ENCODE measurements at regions not wholly inside any gene's neighbourhood (a gene's known extent, or its start where the extent isn't known, plus 50 kb on each side); places are given as distances from the start of the nearest gene placed in this dataset.

- TF ChIP-seq, protein P1, sequence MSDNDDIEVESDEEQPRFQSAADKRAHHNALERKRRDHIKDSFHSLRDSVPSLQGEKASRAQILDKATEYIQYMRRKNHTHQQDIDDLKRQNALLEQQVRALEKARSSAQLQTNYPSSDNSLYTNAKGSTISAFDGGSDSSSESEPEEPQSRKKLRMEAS (IDR thresholded peaks at IDR 0.05) = no peak
- TF ChIP-seq, protein P2, sequence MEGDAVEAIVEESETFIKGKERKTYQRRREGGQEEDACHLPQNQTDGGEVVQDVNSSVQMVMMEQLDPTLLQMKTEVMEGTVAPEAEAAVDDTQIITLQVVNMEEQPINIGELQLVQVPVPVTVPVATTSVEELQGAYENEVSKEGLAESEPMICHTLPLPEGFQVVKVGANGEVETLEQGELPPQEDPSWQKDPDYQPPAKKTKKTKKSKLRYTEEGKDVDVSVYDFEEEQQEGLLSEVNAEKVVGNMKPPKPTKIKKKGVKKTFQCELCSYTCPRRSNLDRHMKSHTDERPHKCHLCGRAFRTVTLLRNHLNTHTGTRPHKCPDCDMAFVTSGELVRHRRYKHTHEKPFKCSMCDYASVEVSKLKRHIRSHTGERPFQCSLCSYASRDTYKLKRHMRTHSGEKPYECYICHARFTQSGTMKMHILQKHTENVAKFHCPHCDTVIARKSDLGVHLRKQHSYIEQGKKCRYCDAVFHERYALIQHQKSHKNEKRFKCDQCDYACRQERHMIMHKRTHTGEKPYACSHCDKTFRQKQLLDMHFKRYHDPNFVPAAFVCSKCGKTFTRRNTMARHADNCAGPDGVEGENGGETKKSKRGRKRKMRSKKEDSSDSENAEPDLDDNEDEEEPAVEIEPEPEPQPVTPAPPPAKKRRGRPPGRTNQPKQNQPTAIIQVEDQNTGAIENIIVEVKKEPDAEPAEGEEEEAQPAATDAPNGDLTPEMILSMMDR (IDR thresholded peaks at IDR 0.05; ENCODE audit: low read depth, low read length, missing input control) = no peak
- no peak for TF ChIP-seq GABPA (IDR thresholded peaks at IDR 0.05 in 1 of 2, conservative IDR thresholded peaks at IDR 0.05 in 1 of 2)
Measured at GRCh38 chr3:83913381-83913780, 1045.4 kb upstream of the CADM2 start.

All from liver (tissue), 3 donors.